KMS-11 (cell line): ENCODE measurements at regions not wholly inside any gene's neighbourhood (a gene's known extent, or its start where the extent isn't known, plus 50 kb on each side); places are given as distances from the start of the nearest gene placed in this dataset.

Experiments used
- H2AFZ ChIP-seq: fragments of 200-600 bp; sonication (generic); 2 replicates; pipeline ENCODE4 v1.6.1; 2016; ENCODE audit warnings: antibody characterized with exemption, mixed run types, low read depth
- H3K27ac ChIP-seq: fragments of 200-600 bp; sonication (generic); 2 replicates; pipeline ENCODE4 v1.6.1; 2016; ENCODE audit warnings: mild to moderate bottlenecking, mixed run types
- H3K27me3 ChIP-seq: fragments of 200-600 bp; sonication (generic); 2 replicates; pipeline ENCODE4 v1.6.1; 2017; ENCODE audit warnings: mild to moderate bottlenecking, low read depth, mixed run types, moderate library complexity; ENCODE audit not compliant: insufficient read depth
- H3K36me3 ChIP-seq: fragments of 200-600 bp; sonication (generic); 2 replicates; pipeline ENCODE4 v1.6.1; 2017; ENCODE audit warnings: mild to moderate bottlenecking, mixed run types; ENCODE audit not compliant: insufficient read depth
- H3K4me1 ChIP-seq: fragments of 200-600 bp; sonication (generic); 2 replicates; pipeline ENCODE4 v1.6.1; 2016; ENCODE audit warnings: mild to moderate bottlenecking, low read depth, mixed run types; ENCODE audit not compliant: poor library complexity, severe bottlenecking
- H3K4me2 ChIP-seq: fragments of 200-600 bp; sonication (generic); 2 replicates; pipeline ENCODE4 v1.7.0; 2016; ENCODE audit warnings: mild to moderate bottlenecking, mixed run types
- H3K4me3 ChIP-seq: fragments of 200-600 bp; sonication (generic); IDR thresholded peaks from 2 replicates; pipeline ENCODE4 v1.6.1; 2017; ENCODE audit warnings: low read depth, low read length, mixed read lengths; ENCODE audit not compliant: insufficient read depth
- H3K79me2 ChIP-seq: fragments of 200-600 bp; sonication (generic); 2 replicates; pipeline ENCODE4 v1.6.1; 2016; ENCODE audit warnings: low read depth, mixed run types; ENCODE audit not compliant: insufficient read depth
- H3K9ac ChIP-seq: fragments of 200-600 bp; sonication (generic); 2 replicates; pipeline ENCODE4 v1.6.1; 2016; ENCODE audit warnings: mild to moderate bottlenecking, mixed run types
- H4K20me1 ChIP-seq: fragments of 200-600 bp; sonication (generic); 2 replicates; pipeline ENCODE4 v1.6.1; 2016; ENCODE audit warnings: mild to moderate bottlenecking, mixed run types; ENCODE audit not compliant: insufficient read depth
- CTCF ChIP-seq: fragments of 200-600 bp; sonication (generic); conservative IDR thresholded peaks from 2 replicates; pipeline ENCODE4 v1.6.1; 2017; ENCODE audit warnings: low read depth, mild to moderate bottlenecking, antibody characterized with exemption, low read length, moderate library complexity, mixed read lengths

- no peak for TF ChIP-seq CTCF
- Histone ChIP-seq H3K27ac (no peak overlapping the region), H3K27me3 (no peaks in the 10 kb centered on the region), H3K4me3 (no peak overlapping the region), H3K36me3 (no peaks in the 10 kb centered on the region), H3K79me2 (no peaks in the 10 kb centered on the region), H4K20me1 (no peaks in the 10 kb centered on the region), H3K4me1 (no peaks in the 10 kb centered on the region), H2AFZ (no peak overlapping the region), H3K4me2 (no peak overlapping the region), H3K9ac (no peak overlapping the region)
These were observed 221.1 kb upstream of the XYLT1 start for GRCh38 chr16:17691899-17692176.

- no peak overlapping the region for H3K9ac ChIP-seq
- H4K20me1 ChIP-seq, result no peaks in the 10 kb centered on the region
- no peak overlapping the region for H2AFZ ChIP-seq
- H3K36me3 ChIP-seq, result no peaks in the 10 kb centered on the region
- no peak for TF ChIP-seq CTCF
- H3K4me2 ChIP-seq, result no peak overlapping the region
- H3K79me2 ChIP-seq, result no peaks in the 10 kb centered on the region
- H3K4me1 ChIP-seq, result no peaks in the 10 kb centered on the region
- H3K27ac ChIP-seq, result no peak overlapping the region
- no peaks in the 10 kb centered on the region for H3K27me3 ChIP-seq
- H3K4me3 ChIP-seq, result no peak overlapping the region
These were observed 220.5 kb upstream of the XYLT1 start for GRCh38 chr16:17691106-17691898.

GRCh38 chr16:17685447-17685846 lies 214.7 kb upstream of the XYLT1 start:
- Histone ChIP-seq H3K27me3 (no peaks in the 10 kb centered on the region), H3K4me2 (no peak overlapping the region), H3K4me3 (no peak overlapping the region), H4K20me1 (no peaks in the 10 kb centered on the region), H3K4me1 (no peaks in the 10 kb centered on the region), H2AFZ (no peak overlapping the region), H3K79me2 (no peaks in the 10 kb centered on the region), H3K9ac (no peak overlapping the region), H3K27ac (no peak overlapping the region), H3K36me3 (no peaks in the 10 kb centered on the region)
- TF ChIP-seq CTCF, result no peak

GRCh38 chr16:17683281-17683680 lies 212.5 kb upstream of the XYLT1 start:
- Histone ChIP-seq H3K9ac (no peak overlapping the region), H3K4me2 (no peak overlapping the region), H3K36me3 (no peaks in the 10 kb centered on the region), H2AFZ (no peak overlapping the region), H3K4me1 (no peaks in the 10 kb centered on the region), H4K20me1 (no peaks in the 10 kb centered on the region), H3K27ac (no peak overlapping the region), H3K27me3 (no peaks in the 10 kb centered on the region), H3K79me2 (no peaks in the 10 kb centered on the region), H3K4me3 (no peak overlapping the region)
- TF ChIP-seq CTCF, result no peak
